H9 (cell line): ENCODE measurements at regions not wholly inside any gene's neighbourhood (a gene's known extent, or its start where the extent isn't known, plus 50 kb on each side); places are given as distances from the start of the nearest gene placed in this dataset.

Source experiments
- DNase-seq: peaks from one replicate; pipeline ENCODE4 v3.0.0-alpha.2; 2017
- H2AFZ ChIP-seq: one replicate; pipeline ENCODE4 v1.6.1; 2013; ENCODE audit warnings: mild to moderate bottlenecking, low read length, control low read depth, moderate library complexity
- H2AK5ac ChIP-seq: 2 replicates; pipeline ENCODE4 v1.6.1; 2013; ENCODE audit warnings: low read length, control low read depth, mixed read lengths; ENCODE audit not compliant: insufficient read length
- H2BK120ac ChIP-seq: one replicate; pipeline ENCODE4 v1.6.1; 2013; ENCODE audit warnings: low read depth, mild to moderate bottlenecking, low read length, control low read depth, inconsistent platforms; ENCODE audit not compliant: poor library complexity, severe bottlenecking
- H2BK12ac ChIP-seq: 2 replicates; pipeline ENCODE4 v1.6.1; 2013; ENCODE audit warnings: low read length, control low read depth, mixed read lengths, low read depth; ENCODE audit not compliant: insufficient read length
- H2BK15ac ChIP-seq: 2 replicates; pipeline ENCODE4 v1.6.1; 2013; ENCODE audit warnings: low read depth, low read length, control low read depth
- H2BK20ac ChIP-seq: one replicate; pipeline ENCODE4 v1.6.1; 2013; ENCODE audit warnings: low read depth, mild to moderate bottlenecking, low read length, control low read depth, inconsistent platforms; ENCODE audit not compliant: poor library complexity, severe bottlenecking
- H2BK5ac ChIP-seq: 2 replicates; pipeline ENCODE4 v1.6.1; 2013; ENCODE audit warnings: low read length, control low read depth, mixed read lengths; ENCODE audit not compliant: insufficient read length
- H3K14ac ChIP-seq: 2 replicates; pipeline ENCODE4 v1.6.1; 2013; ENCODE audit warnings: low read length, control low read depth; ENCODE audit not compliant: insufficient read depth
- H3K18ac ChIP-seq: 2 replicates; pipeline ENCODE4 v1.6.1; 2013; ENCODE audit warnings: low read depth, mild to moderate bottlenecking, mixed read lengths, low read length, control low read depth; ENCODE audit not compliant: insufficient read length
- H3K23ac ChIP-seq: 2 replicates; pipeline ENCODE4 v1.6.1; 2013; ENCODE audit warnings: low read length, control low read depth, mixed read lengths, low read depth; ENCODE audit not compliant: insufficient read length
- H3K23me2 ChIP-seq: 2 replicates; pipeline ENCODE4 v1.6.1; 2013; ENCODE audit warnings: low read depth, mild to moderate bottlenecking, mixed read lengths, low read length, control low read depth; ENCODE audit not compliant: insufficient read length, poor library complexity, severe bottlenecking
- H3K27ac ChIP-seq: 2 replicates; pipeline ENCODE4 v1.5.1; 2013; ENCODE audit warnings: low read length, control low read depth, mixed read lengths, low read depth; ENCODE audit not compliant: insufficient read length
- H3K27me3 ChIP-seq: 2 replicates; pipeline ENCODE4 v1.6.1; 2013; ENCODE audit warnings: low read length, control low read depth, inconsistent platforms; ENCODE audit not compliant: insufficient read depth
- H3K4ac ChIP-seq: 2 replicates; pipeline ENCODE4 v1.6.1; 2013; ENCODE audit warnings: low read depth, mild to moderate bottlenecking, control low read depth, inconsistent platforms, low read length, moderate library complexity
- H3K4me1 ChIP-seq: 2 replicates; pipeline ENCODE4 v1.6.1; 2013; ENCODE audit warnings: low read length, control low read depth, inconsistent platforms; ENCODE audit not compliant: insufficient read depth
- H3K4me2 ChIP-seq: 2 replicates; pipeline ENCODE4 v1.6.1; 2013; ENCODE audit warnings: low read length, control low read depth, mixed read lengths; ENCODE audit not compliant: insufficient read length, insufficient read depth
- H3K56ac ChIP-seq: 2 replicates; pipeline ENCODE4 v1.6.1; 2013; ENCODE audit warnings: low read depth, mild to moderate bottlenecking, mixed read lengths, low read length, control low read depth; ENCODE audit not compliant: insufficient read length
- H3K79me1 ChIP-seq: 2 replicates; pipeline ENCODE4 v1.6.1; 2013; ENCODE audit warnings: low read depth, mild to moderate bottlenecking, moderate library complexity, low read length, control low read depth, inconsistent platforms; ENCODE audit not compliant: insufficient read depth, poor library complexity, severe bottlenecking
- H3K79me2 ChIP-seq: 2 replicates; pipeline ENCODE4 v1.6.1; 2013; ENCODE audit warnings: low read length, control low read depth, inconsistent platforms; ENCODE audit not compliant: insufficient read depth
- H3K9ac ChIP-seq: 2 replicates; pipeline ENCODE4 v1.6.1; 2013; ENCODE audit warnings: low read length, control low read depth, mixed read lengths; ENCODE audit not compliant: insufficient read length; ENCODE audit errors: extremely low read depth
- H3K9me3 ChIP-seq: one replicate; pipeline ENCODE4 v1.6.1; 2013; ENCODE audit warnings: low read depth, low read length, inconsistent platforms; ENCODE audit not compliant: control insufficient read depth
- H3T11ph ChIP-seq: one replicate; pipeline ENCODE4 v1.6.1; 2013; ENCODE audit warnings: mild to moderate bottlenecking, low read length, control low read depth, inconsistent platforms
- H4K20me1 ChIP-seq: one replicate; pipeline ENCODE4 v1.6.1; 2013; ENCODE audit not compliant: control insufficient read depth, insufficient read length, insufficient read depth
- H4K5ac ChIP-seq: 2 replicates; pipeline ENCODE4 v1.6.1; 2013; ENCODE audit warnings: low read depth, mild to moderate bottlenecking, mixed read lengths, low read length, control low read depth; ENCODE audit not compliant: insufficient read length
- H4K8ac ChIP-seq: replicated peaks from 2 replicates; pipeline ENCODE4 v1.6.1; 2013; ENCODE audit warnings: low read length, control low read depth, mixed read lengths, low read depth; ENCODE audit not compliant: insufficient read length
- H4K91ac ChIP-seq: 2 replicates; pipeline ENCODE4 v1.6.1; 2013; ENCODE audit warnings: low read depth, mild to moderate bottlenecking, moderate library complexity, mixed read lengths, low read length, control low read depth; ENCODE audit not compliant: insufficient read length
- H3K27ac Mint-ChIP-seq, 3 experiments: 2 replicates in 2 of 3; 3 replicates in 1 of 3; pipeline ENCODE4 v1.8.0; 2020 to 2021; ENCODE audit warnings: mixed read lengths in 3 of 3, mild to moderate bottlenecking in 1 of 3, moderate library complexity in 1 of 3
- H3K27me3 Mint-ChIP-seq: 2 replicates; pipeline ENCODE4 v1.8.0; 2021; ENCODE audit warnings: low read depth, mild to moderate bottlenecking, moderate library complexity, mixed read lengths
- H3K36me3 Mint-ChIP-seq, 3 experiments: 2 replicates in 2 of 3; 3 replicates in 1 of 3; pipeline ENCODE4 v1.8.0; 2020 to 2021; ENCODE audit warnings: low read depth in 3 of 3, mixed read lengths in 3 of 3; ENCODE audit not compliant: insufficient read depth in 1 of 3
- H3K4me1 Mint-ChIP-seq, 2 experiments: 2 replicates each; pipeline ENCODE4 v1.8.0; 2020; ENCODE audit warnings: mixed read lengths in 2 of 2
- H3K4me3 Mint-ChIP-seq, 2 experiments: 2 replicates in 1 of 2; 3 replicates in 1 of 2; pipeline ENCODE4 v1.8.0; 2020 to 2021; ENCODE audit warnings: mild to moderate bottlenecking in 2 of 2, mixed read lengths in 2 of 2, moderate library complexity in 1 of 2
- H3K9me3 Mint-ChIP-seq, 2 experiments: 2 replicates in 1 of 2; 3 replicates in 1 of 2; pipeline ENCODE4 v1.8.0; 2020; ENCODE audit warnings: mild to moderate bottlenecking in 2 of 2, mixed read lengths in 2 of 2, moderate library complexity in 1 of 2
- WGBS: extraction: QIAGEN DNeasy Blood & Tissue Kit; methylation state at CpG from one replicate; pipeline ENCODE4 v1.1.7; 2013; ENCODE audit warnings: missing lambda C conversion rate, low lambda C conversion rate, mixed read lengths; ENCODE audit not compliant: insufficient read length; ENCODE audit errors: extremely low coverage; 5-methylcytosine and 5-hydroxymethylcytosine counted together
- TF ChIP-seq, protein P1 (sequence below): fragments of 200-600 bp; sonication (generic); conservative IDR thresholded peaks from 3 replicates; pipeline ENCODE4 v1.8.0; 2021; ENCODE audit warnings: antibody characterized with exemption, mild to moderate bottlenecking

DNA sequence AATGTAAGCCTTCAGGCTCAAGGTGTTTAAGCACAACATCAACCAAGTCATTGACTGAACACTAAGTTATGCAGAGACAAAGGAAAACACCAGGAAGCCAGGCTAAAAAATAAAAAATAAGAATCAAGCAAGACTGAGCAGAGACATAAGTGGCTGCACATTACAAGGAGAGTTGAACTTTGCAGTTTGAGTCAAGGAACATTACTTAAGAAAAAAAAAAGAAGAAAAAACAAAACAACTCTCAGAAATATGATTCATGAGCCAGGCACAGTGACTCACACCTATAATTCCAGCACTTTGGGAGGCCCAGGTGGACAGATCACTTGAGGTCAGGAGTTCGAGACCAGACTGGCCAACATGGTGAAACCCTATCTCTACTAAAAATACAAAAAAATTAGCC, 168.1 kb downstream of the C16orf95 start:
- no peak for DNase-seq
- Histone ChIP-seq H2BK5ac (no peak overlapping the region), H4K91ac (no peak overlapping the region), H3K27me3 (no peaks in the 10 kb centered on the region), H2BK120ac (no peak overlapping the region), H3K18ac (no peak overlapping the region), H3K9ac (no peak overlapping the region), H3K79me2 (no peaks in the 10 kb centered on the region), H3K27ac (no peak overlapping the region), H2AFZ (no peak overlapping the region), H3K14ac (no peak overlapping the region), H2AK5ac (no peak overlapping the region), H4K8ac (no peak overlapping the region), H3K56ac (no peak overlapping the region), H3T11ph (no peak overlapping the region), H3K79me1 (no peaks in the 10 kb centered on the region), H3K4me1 (no peaks in the 10 kb centered on the region), H4K5ac (no peak overlapping the region), H3K23ac (no peak overlapping the region), H2BK20ac (no peak overlapping the region), H2BK12ac (no peak overlapping the region), H3K4ac (no peak overlapping the region), H3K9me3 (no peaks in the 10 kb centered on the region), H3K4me2 (no peak overlapping the region), H2BK15ac (no peak overlapping the region), H3K23me2 (no peaks in the 10 kb centered on the region), H4K20me1 (no peaks in the 10 kb centered on the region)
- TF ChIP-seq, protein P1, sequence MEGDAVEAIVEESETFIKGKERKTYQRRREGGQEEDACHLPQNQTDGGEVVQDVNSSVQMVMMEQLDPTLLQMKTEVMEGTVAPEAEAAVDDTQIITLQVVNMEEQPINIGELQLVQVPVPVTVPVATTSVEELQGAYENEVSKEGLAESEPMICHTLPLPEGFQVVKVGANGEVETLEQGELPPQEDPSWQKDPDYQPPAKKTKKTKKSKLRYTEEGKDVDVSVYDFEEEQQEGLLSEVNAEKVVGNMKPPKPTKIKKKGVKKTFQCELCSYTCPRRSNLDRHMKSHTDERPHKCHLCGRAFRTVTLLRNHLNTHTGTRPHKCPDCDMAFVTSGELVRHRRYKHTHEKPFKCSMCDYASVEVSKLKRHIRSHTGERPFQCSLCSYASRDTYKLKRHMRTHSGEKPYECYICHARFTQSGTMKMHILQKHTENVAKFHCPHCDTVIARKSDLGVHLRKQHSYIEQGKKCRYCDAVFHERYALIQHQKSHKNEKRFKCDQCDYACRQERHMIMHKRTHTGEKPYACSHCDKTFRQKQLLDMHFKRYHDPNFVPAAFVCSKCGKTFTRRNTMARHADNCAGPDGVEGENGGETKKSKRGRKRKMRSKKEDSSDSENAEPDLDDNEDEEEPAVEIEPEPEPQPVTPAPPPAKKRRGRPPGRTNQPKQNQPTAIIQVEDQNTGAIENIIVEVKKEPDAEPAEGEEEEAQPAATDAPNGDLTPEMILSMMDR: no peak
- Mint-ChIP-seq H3K27me3 (peaks cover 7% of the 10 kb centered on the region), H3K9me3 (peaks cover 22 to 31% of the 10 kb centered on the region in 2 experiments), H3K27ac (no peak overlapping the region), H3K4me3 (no peak overlapping the region), H3K4me1 (peaks cover 10 to 14% of the 10 kb centered on the region in 2 experiments), H3K36me3 (peaks cover 7 to 21% (median 8%) of the 10 kb centered on the region in 3 experiments)
- WGBS: no CpG with 5 or more reads among the region's 1 CpG
